GM12891 (cell line): ENCODE measurements at regions not wholly inside any gene's neighbourhood (a gene's known extent, or its start where the extent isn't known, plus 50 kb on each side); places are given as distances from the start of the nearest gene placed in this dataset.

Experiments
- POLR2A ChIP-seq: IDR thresholded peaks from 2 replicates; pipeline ENCODE4 v1.6.1; 2011; ENCODE audit warnings: low read depth, low read length, control low read depth
- POLR2AphosphoS5 ChIP-seq: IDR thresholded peaks from 2 replicates; pipeline ENCODE4 v1.6.1; 2011; ENCODE audit warnings: low read depth, low read length, control low read depth
- POU2F2 ChIP-seq: IDR thresholded peaks from 2 replicates; pipeline ENCODE4 v1.6.1; 2011; ENCODE audit warnings: low read depth, mild to moderate bottlenecking, control low read depth, low read length, moderate library complexity
- SPI1 ChIP-seq: IDR thresholded peaks from 2 replicates; pipeline ENCODE4 v1.6.1; 2011; ENCODE audit warnings: low read depth, low read length, control low read depth
- TAF1 ChIP-seq: IDR thresholded peaks from 2 replicates; pipeline ENCODE4 v1.6.1; 2011; ENCODE audit warnings: low read depth, low read length, control low read depth

GRCh38 chr9:13994240-13994639 lies 319.7 kb downstream of the NFIB start:
- TF ChIP-seq POLR2A = no peak
- no peak for TF ChIP-seq TAF1
- no peak for TF ChIP-seq SPI1
- TF ChIP-seq POLR2AphosphoS5 = no peak
- TF ChIP-seq POU2F2 = no peak
